RWPE2 (cell line): ENCODE measurements at regions not wholly inside any gene's neighbourhood (a gene's known extent, or its start where the extent isn't known, plus 50 kb on each side); places are given as distances from the start of the nearest gene placed in this dataset.
"Not testable (repeated sequence)": the region's sequence is repeated elsewhere in the genome, so short reads cannot be mapped to it uniquely, and the experiment has no call there.

ENCODE experiments used
- ATAC-seq: fragments of 200-7000 bp; cut with Tn5 transposase; 3 replicates; pipeline ENCODE4 v1.9.1; 2021; ENCODE audit warnings: low read depth
- DNase-seq: peaks from one replicate; pipeline ENCODE4 v3.0.0-alpha.2; 2020; ENCODE audit warnings: low spot score
- H3K27ac ChIP-seq: fragments of 450-650 bp; 2 replicates; pipeline ENCODE4 v1.5.1; 2017; ENCODE audit warnings: mild to moderate bottlenecking; ENCODE audit not compliant: poor library complexity, severe bottlenecking
- H3K27me3 ChIP-seq: fragments of 250-450 bp; sonication (Bioruptor Pico); 2 replicates; pipeline ENCODE4 v1.5.1; 2021; ENCODE audit warnings: mild to moderate bottlenecking, moderate library complexity; ENCODE audit not compliant: insufficient read depth, poor library complexity, severe bottlenecking
- H3K36me3 ChIP-seq: fragments of 250-450 bp; sonication (Bioruptor Pico); 2 replicates; pipeline ENCODE4 v1.5.1; 2020; ENCODE audit warnings: low read depth, mild to moderate bottlenecking, moderate library complexity
- H3K4me1 ChIP-seq: fragments of 250-450 bp; sonication (Bioruptor Pico); 2 replicates; pipeline ENCODE4 v1.5.1; 2021; ENCODE audit warnings: mild to moderate bottlenecking, moderate library complexity; ENCODE audit not compliant: insufficient read depth, poor library complexity, severe bottlenecking
- H3K4me3 ChIP-seq: fragments of 250-450 bp; sonication (Bioruptor Pico); 2 replicates; pipeline ENCODE4 v1.5.1; 2021; ENCODE audit warnings: mild to moderate bottlenecking, moderate library complexity; ENCODE audit not compliant: severe bottlenecking
- H3K9me3 ChIP-seq: fragments of 250-450 bp; sonication (Bioruptor Pico); 2 replicates; pipeline ENCODE4 v1.5.1; 2021; ENCODE audit warnings: mild to moderate bottlenecking, moderate library complexity; ENCODE audit not compliant: severe bottlenecking
- TF ChIP-seq, protein P1 (sequence below): fragments of 450-650 bp; IDR thresholded peaks from one replicate; pipeline ENCODE4 v1.5.1; 2017; ENCODE audit warnings: mild to moderate bottlenecking, moderate library complexity; ENCODE audit not compliant: poor library complexity, severe bottlenecking

DNA sequence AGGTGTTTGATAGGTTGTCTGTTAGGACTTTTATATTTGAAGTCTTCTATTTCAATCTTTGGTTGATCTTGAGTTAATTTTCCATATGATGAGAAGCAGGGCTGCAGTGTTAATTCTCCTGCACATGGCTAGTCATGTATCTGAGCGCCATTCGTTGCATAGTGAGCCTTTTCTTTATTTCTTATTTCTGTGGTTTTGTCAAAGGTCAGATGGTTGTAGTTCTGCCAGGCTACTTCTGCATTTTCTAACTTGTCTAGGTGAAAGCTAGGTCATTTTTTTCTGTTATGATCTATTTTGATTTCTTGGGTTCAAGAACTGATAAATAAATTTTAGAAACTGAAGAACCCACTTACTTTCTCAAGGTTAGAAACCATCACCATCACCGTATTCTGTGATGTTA is 56.7 kb downstream of the CCDC74A start:
- no peak for DNase-seq
- H3K27me3 ChIP-seq = no peaks in the 10 kb centered on the region
- H3K36me3 ChIP-seq = no peaks in the 10 kb centered on the region
- no peak overlapping the region for H3K27ac ChIP-seq
- TF ChIP-seq, protein P1, sequence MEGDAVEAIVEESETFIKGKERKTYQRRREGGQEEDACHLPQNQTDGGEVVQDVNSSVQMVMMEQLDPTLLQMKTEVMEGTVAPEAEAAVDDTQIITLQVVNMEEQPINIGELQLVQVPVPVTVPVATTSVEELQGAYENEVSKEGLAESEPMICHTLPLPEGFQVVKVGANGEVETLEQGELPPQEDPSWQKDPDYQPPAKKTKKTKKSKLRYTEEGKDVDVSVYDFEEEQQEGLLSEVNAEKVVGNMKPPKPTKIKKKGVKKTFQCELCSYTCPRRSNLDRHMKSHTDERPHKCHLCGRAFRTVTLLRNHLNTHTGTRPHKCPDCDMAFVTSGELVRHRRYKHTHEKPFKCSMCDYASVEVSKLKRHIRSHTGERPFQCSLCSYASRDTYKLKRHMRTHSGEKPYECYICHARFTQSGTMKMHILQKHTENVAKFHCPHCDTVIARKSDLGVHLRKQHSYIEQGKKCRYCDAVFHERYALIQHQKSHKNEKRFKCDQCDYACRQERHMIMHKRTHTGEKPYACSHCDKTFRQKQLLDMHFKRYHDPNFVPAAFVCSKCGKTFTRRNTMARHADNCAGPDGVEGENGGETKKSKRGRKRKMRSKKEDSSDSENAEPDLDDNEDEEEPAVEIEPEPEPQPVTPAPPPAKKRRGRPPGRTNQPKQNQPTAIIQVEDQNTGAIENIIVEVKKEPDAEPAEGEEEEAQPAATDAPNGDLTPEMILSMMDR = no peak
- H3K9me3 ChIP-seq = no peaks in the 10 kb centered on the region
- ATAC-seq = no peak
- no peaks in the 10 kb centered on the region for H3K4me1 ChIP-seq
- H3K4me3 ChIP-seq = no peak overlapping the region

DNA sequence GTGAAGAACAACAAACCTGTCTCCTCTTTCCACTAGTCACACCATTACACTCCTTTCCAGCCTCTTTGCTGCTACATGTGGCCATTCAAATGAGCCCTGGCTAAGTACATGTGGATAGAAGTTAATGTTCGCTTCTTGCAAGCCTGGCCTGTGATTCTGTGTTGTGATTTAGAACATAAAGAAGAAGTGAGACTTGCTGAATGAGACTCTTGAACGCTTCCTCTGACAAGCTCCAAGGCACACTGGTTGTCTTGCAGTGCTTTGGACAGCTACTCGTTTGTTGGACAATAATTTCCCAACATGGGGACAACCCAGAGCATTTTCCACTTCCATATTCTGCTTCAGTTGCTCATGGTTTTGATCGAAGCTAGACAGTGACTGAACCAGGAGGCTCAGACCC is 57.3 kb downstream of the CCDC74A start:
- no peak for DNase-seq
- TF ChIP-seq, protein P1 = no peak
- no peaks in the 10 kb centered on the region for H3K27me3 ChIP-seq
- no peaks in the 10 kb centered on the region for H3K4me1 ChIP-seq
- no peak for ATAC-seq
- no peaks in the 10 kb centered on the region for H3K36me3 ChIP-seq
- no peak overlapping the region for H3K27ac ChIP-seq
- H3K9me3 ChIP-seq = no peaks in the 10 kb centered on the region
- H3K4me3 ChIP-seq = no peak overlapping the region

DNA sequence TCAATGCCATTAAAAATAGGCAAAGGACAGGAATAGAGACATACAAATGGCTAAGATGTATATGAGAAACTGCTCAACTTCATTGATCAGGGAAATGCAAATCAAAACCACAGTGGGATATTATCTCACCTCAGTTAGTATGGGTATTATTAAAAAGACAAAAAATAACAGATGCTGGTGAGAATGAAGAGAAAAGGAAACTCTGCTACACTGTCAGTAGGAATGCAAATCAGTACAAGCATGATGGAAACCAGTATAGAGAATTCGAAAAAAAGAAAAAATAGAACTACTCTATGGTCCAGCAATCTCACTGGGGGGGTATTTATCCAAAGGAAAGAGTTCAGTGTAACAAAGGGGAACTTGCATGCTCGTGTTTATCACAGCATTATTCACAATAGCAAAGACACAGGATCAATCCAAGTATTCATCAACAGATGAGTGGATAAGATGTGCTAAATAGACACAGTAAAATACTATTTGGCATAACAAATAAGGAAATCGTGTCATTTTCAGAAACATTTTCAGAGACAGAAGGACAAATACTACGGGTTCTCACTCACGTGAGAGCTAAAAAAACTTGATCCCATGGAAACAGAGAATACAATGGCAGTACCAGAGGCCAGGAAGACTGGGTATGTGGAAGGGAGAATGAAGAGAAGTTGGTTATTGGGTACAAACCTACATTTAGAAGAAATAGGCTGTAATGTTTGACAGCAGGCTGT is 60.6 kb downstream of the CCDC74A start:
- H3K4me1 ChIP-seq = no peaks in the 10 kb centered on the region
- ATAC-seq = no peak
- H3K4me3 ChIP-seq = no peak overlapping the region
- TF ChIP-seq, protein P1 = no peak
- H3K36me3 ChIP-seq = no peaks in the 10 kb centered on the region
- H3K9me3 ChIP-seq = no peaks in the 10 kb centered on the region
- no peak for DNase-seq
- H3K27me3 ChIP-seq = no peaks in the 10 kb centered on the region
- no peak overlapping the region for H3K27ac ChIP-seq

DNA sequence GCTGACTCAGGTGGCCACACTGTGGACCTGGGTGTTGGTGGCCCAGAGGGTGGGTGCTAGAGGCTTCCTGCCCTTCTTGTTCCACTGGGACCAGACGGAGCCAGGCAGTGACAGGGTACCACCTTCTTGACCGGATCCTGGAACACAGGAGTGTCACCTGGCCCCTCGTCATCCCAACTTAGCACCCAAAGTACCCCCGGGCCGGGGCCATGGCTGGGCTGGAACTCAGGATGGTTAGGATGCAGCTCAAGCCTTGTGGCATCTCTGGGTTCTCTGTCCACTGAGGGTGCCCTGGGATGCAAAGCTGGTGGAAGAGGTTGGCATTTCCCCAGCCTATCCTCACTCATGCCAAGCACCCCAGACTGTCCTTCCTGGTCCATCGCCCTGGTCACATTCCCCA is 61.4 kb downstream of the CCDC74A start:
- H3K4me1 ChIP-seq, H3K27me3 ChIP-seq, DNase-seq, H3K4me3 ChIP-seq, H3K36me3 ChIP-seq, H3K27ac ChIP-seq, ATAC-seq, H3K9me3 ChIP-seq: not testable (repeated sequence)

DNA sequence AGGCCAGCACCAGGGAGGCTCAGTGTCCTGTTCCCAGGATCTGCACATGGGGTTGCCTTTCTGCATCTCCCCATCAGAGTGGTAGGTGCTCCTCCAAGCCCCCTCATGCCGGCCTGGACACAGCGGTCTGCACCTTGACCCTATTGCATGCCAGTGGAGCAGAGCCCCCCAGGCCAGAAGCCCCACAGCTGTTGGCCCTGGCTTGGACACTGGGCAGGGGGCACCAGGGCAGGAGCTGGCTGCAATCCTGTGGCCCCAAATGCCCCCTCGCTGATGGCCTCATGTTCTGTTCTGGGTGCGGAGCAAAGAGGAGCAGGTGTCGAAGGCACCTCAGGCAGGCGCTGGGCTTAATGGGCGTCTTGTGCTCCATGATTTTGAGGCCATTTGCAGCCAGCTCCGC is 62.7 kb downstream of the CCDC74A start:
- no peak for ATAC-seq
- Histone ChIP-seq H3K9me3 (no peaks in the 10 kb centered on the region), H3K4me1 (no peaks in the 10 kb centered on the region), H3K27ac (no peak overlapping the region), H3K4me3 (no peak overlapping the region), H3K27me3 (peaks cover 5% of the 10 kb centered on the region), H3K36me3 (no peaks in the 10 kb centered on the region)
- no peak for DNase-seq
- TF ChIP-seq, protein P1 = no peak
